ENCODE measurements at regions not wholly inside any gene's neighbourhood (a gene's known extent, or its start where the extent isn't known, plus 50 kb on each side); places are given as distances from the start of the nearest gene placed in this dataset.

- no peak for TF ChIP-seq POLR2A (IDR thresholded peaks at IDR 0.05)
- TF ChIP-seq CTCF (IDR thresholded peaks at IDR 0.05) = no peak
These were observed 121.9 kb upstream of the IVNS1ABP start for GRCh38 chr1:185438936-185439335.
